WERI-Rb-1 (cell line): ENCODE measurements at regions not wholly inside any gene's neighbourhood (a gene's known extent, or its start where the extent isn't known, plus 50 kb on each side); places are given as distances from the start of the nearest gene placed in this dataset.

Experiments used
- DNase-seq: peaks from one replicate; pipeline ENCODE4 v3.0.0-alpha.2; 2020
- H3K27ac ChIP-seq: fragments of 250-450 bp; sonication (Bioruptor Pico); 2 replicates; pipeline ENCODE4 v1.5.1; 2020; ENCODE audit warnings: mild to moderate bottlenecking, moderate library complexity
- H3K27me3 ChIP-seq: fragments of 250-450 bp; sonication (Bioruptor Pico); 2 replicates; pipeline ENCODE4 v1.5.1; 2021; ENCODE audit warnings: mild to moderate bottlenecking, low read depth, moderate library complexity; ENCODE audit not compliant: insufficient read depth, severe bottlenecking
- H3K36me3 ChIP-seq: fragments of 250-450 bp; sonication (Bioruptor Pico); 2 replicates; pipeline ENCODE4 v1.5.1; 2020; ENCODE audit warnings: mild to moderate bottlenecking, moderate library complexity
- H3K4me3 ChIP-seq: 2 replicates; pipeline ENCODE4 v1.5.1; 2011; ENCODE audit warnings: low read depth, mild to moderate bottlenecking, control low read depth, low read length
- H3K9me3 ChIP-seq: fragments of 250-450 bp; sonication (Bioruptor Pico); 2 replicates; pipeline ENCODE4 v1.5.1; 2021; ENCODE audit warnings: mild to moderate bottlenecking, moderate library complexity; ENCODE audit not compliant: severe bottlenecking
- TF ChIP-seq, protein P1 (sequence below): IDR thresholded peaks from 2 replicates; pipeline ENCODE4 v1.5.1; 2011; ENCODE audit warnings: low read depth, mild to moderate bottlenecking, control low read depth, inconsistent platforms, low read length

DNA sequence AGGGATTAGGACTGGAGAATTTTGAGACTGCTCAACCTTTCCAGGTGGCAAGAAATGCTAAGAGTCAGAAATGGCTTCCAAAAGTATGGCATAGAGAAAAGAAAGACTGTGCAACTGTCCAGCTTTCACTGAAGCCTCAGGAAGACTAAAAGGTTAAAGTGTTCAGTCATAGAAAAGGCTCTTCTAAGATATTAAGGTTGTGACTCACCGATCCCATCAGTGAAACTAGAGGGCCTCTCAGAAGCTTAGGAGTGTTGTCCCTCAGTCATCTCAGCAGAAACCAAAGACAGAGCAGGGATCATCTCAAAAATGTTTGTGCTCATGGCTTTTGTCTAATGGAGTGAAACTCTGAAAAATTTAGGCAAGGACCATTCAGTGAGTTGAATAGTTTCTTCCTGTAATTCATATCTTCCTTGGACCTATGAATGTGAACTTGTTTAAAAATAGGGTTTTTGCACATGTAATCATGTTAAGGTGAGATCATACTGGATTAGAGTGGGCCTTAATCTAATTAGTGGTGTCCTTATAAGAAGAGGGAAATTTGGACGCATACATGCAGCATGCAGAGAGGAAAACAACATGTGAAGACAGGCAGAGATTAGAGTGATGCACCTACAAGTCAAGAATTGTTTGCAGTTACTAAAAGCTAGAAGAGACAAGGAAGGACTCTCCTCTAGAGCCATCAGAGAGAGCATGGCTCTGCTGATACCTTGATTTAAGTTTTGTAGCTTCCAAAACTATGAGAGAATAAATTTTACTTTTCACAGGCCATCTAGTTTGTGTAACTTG is 71.3 kb downstream of the RPE65 start:
- Histone ChIP-seq H3K4me3 (no peak overlapping the region), H3K36me3 (no peaks in the 10 kb centered on the region), H3K27me3 (no peaks in the 10 kb centered on the region), H3K9me3 (no peaks in the 10 kb centered on the region), H3K27ac (no peak overlapping the region)
- TF ChIP-seq, protein P1, sequence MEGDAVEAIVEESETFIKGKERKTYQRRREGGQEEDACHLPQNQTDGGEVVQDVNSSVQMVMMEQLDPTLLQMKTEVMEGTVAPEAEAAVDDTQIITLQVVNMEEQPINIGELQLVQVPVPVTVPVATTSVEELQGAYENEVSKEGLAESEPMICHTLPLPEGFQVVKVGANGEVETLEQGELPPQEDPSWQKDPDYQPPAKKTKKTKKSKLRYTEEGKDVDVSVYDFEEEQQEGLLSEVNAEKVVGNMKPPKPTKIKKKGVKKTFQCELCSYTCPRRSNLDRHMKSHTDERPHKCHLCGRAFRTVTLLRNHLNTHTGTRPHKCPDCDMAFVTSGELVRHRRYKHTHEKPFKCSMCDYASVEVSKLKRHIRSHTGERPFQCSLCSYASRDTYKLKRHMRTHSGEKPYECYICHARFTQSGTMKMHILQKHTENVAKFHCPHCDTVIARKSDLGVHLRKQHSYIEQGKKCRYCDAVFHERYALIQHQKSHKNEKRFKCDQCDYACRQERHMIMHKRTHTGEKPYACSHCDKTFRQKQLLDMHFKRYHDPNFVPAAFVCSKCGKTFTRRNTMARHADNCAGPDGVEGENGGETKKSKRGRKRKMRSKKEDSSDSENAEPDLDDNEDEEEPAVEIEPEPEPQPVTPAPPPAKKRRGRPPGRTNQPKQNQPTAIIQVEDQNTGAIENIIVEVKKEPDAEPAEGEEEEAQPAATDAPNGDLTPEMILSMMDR, result no peak
- no peak for DNase-seq

- Histone ChIP-seq H3K36me3 (no peaks in the 10 kb centered on the region), H3K27ac (no peak overlapping the region), H3K9me3 (no peaks in the 10 kb centered on the region), H3K27me3 (no peaks in the 10 kb centered on the region), H3K4me3 (no peak overlapping the region)
- DNase-seq, result no peak
- TF ChIP-seq, protein P1, result no peak
Observed at GRCh38 chr1:68377098-68377497, 72.7 kb downstream of the RPE65 start.

DNA sequence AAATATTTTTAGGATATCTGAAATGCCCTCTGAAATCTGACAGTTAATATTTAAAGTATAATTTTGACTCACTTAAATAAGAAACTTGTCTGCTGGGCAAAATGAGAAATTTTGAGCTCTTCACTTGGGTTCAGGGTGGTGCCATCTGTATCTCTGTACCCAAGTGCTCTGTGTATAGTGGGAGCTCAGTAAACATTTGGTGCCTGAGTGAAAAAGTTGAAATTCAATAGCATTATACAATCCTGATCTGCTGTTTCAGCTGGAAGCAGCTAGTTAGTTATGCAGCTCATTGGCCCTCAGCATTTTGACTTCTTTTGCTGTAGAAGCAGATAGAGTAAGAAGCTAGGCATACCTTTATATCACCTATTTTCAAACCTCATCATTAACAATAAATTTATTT is 73.3 kb downstream of the RPE65 start:
- DNase-seq, result no peak
- Histone ChIP-seq H3K27ac (no peak overlapping the region), H3K27me3 (no peaks in the 10 kb centered on the region), H3K4me3 (no peak overlapping the region), H3K36me3 (no peaks in the 10 kb centered on the region), H3K9me3 (no peaks in the 10 kb centered on the region)
- TF ChIP-seq, protein P1, result no peak

DNA sequence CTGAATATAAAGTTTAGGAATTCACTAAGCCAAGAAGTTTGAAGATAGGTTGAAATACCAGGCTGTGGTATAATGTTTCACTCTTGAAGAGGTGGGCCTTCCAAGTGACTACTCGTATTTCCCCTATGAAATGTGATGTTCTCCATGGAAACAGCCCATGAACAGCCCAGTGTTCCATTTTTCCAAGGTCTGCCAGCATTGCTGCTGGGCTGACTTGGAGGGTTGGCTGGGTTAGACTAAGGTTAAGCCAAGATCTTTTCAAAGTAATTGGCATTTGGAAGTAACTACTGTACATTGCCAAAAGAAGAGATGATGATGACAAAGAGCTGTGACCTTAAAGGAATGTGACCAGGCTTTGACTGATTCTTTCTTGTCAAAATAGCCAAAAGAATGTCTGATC is 73.8 kb downstream of the RPE65 start:
- Histone ChIP-seq H3K4me3 (no peak overlapping the region), H3K36me3 (no peaks in the 10 kb centered on the region), H3K27ac (no peak overlapping the region), H3K27me3 (no peaks in the 10 kb centered on the region), H3K9me3 (no peaks in the 10 kb centered on the region)
- TF ChIP-seq, protein P1, result no peak
- no peak for DNase-seq

- DNase-seq, result no peak
Observed at GRCh38 chr1:68373173-68373572, 76.6 kb downstream of the RPE65 start.

More at GRCh38 chr1:68373173-68373572, 76.6 kb downstream of the RPE65 start:
- no peaks in the 10 kb centered on the region for H3K9me3 ChIP-seq
- H3K27ac ChIP-seq, result no peak overlapping the region
- H3K4me3 ChIP-seq, result no peak overlapping the region
- H3K27me3 ChIP-seq, result no peaks in the 10 kb centered on the region
- no peaks in the 10 kb centered on the region for H3K36me3 ChIP-seq
- TF ChIP-seq, protein P1, result no peak
